ENCODE measurements at regions not wholly inside any gene's neighbourhood (a gene's known extent, or its start where the extent isn't known, plus 50 kb on each side); places are given as distances from the start of the nearest gene placed in this dataset.

DNA sequence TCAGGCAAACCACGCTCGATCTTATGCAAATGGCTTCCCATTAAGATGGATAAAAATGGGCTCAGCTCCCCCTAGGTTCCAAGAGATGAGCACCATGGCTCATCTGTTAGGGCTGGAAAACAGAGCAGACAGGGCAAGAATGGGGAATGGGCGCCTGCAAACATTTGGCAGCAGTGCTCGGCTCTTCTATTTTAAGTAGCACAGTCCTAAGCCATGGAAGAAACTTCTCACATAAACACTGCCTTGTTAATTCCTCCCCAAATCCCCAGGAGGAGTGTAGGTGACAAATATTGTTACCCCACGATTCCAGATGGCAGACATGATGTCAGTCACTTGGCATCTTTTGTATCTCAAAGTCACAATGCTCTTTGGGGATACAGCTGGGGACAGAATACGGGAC, 221.8 kb downstream of the ICE1 start:
- Histone ChIP-seq H3K4me3 (ENCODE audit: low read depth in 1 of 3, low read length in 3 of 3) (no peak overlapping the region), H3K36me3 (ENCODE audit: control insufficient read depth in 3 of 3, insufficient read depth in 2 of 3, low read depth in 1 of 3, low read length in 3 of 3) (no peaks in the 10 kb centered on the region), H3K4me1 (ENCODE audit: control insufficient read depth in 3 of 3, insufficient read depth in 2 of 3, low read depth in 1 of 3, low read length in 2 of 3) (no peaks in the 10 kb centered on the region), H3K9me3 (ENCODE audit: control insufficient read depth in 2 of 2, insufficient read depth in 1 of 2, low read depth in 1 of 2, low read length in 1 of 2) (peaks cover 0 to 3% of the 10 kb centered on the region in 2 donors), H3K27ac (ENCODE audit: low read depth in 1 of 3, low read length in 2 of 3) (no peak overlapping the region), H3K27me3 (ENCODE audit: control insufficient read depth in 3 of 3, insufficient read depth in 3 of 3, low read length in 3 of 3) (no peaks in the 10 kb centered on the region)
- no peak for FAIRE-seq
- WGBS, 3 donors: 70 to 75% (median 72%) methylated on average over 6 of the region's 6 CpGs
- DNase-seq: no peak

DNA sequence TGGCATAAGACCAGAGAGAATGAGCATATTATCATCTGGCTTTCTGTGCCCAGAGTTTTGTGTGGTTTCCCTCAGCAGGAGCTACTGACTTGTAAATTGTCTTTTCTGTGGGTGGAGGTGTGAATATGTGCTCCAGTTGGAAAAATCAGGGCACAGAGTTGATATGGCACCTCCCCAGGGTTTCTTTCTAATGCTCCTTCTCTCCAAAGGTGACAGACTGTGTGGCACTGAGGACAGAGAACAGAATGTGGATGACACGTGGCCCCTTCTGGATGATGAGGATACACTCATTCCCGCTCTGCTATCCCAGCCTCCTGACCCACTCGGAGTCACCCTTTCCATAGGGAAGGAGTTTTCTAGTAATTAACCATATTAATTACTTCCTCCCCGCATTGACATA, 221.0 kb downstream of the ICE1 start:
- Histone ChIP-seq H3K4me3 (ENCODE audit: low read depth in 1 of 3, low read length in 3 of 3) (no peak overlapping the region), H3K27me3 (ENCODE audit: control insufficient read depth in 3 of 3, insufficient read depth in 3 of 3, low read length in 3 of 3) (no peaks in the 10 kb centered on the region), H3K9me3 (ENCODE audit: control insufficient read depth in 2 of 2, insufficient read depth in 1 of 2, low read depth in 1 of 2, low read length in 1 of 2) (peaks cover 0 to 3% of the 10 kb centered on the region in 2 donors), H3K36me3 (ENCODE audit: control insufficient read depth in 3 of 3, insufficient read depth in 2 of 3, low read depth in 1 of 3, low read length in 3 of 3) (no peaks in the 10 kb centered on the region), H3K27ac (ENCODE audit: low read depth in 1 of 3, low read length in 2 of 3) (no peak overlapping the region), H3K4me1 (ENCODE audit: control insufficient read depth in 3 of 3, insufficient read depth in 2 of 3, low read depth in 1 of 3, low read length in 2 of 3) (no peaks in the 10 kb centered on the region)
- FAIRE-seq: no peak
- 74 to 82% (median 77%) methylated on average over 4 of the region's 4 CpGs for WGBS, 3 donors
- no peak for DNase-seq

DNA sequence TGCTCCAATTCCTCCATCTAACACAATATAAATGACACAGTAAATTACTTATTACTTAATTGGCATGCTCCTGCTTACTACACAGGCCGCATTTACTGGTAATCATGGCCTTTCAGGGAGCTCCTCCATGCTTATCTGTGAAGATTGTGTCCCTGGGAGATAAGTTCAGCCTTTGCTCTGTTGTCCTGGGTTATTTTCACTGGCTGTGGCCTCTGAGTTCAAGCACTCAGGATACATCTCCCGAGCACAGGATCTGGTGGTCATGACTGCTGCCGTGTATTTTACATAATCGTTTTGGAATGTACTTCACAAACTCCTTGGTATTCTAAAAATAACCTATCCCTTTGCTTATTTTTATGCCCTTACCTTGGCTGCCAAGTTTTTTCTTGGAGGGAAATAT, 215.7 kb downstream of the ICE1 start:
- DNase-seq (no peak), FAIRE-seq (no peak)
- Histone ChIP-seq H3K27me3 (ENCODE audit: control insufficient read depth in 3 of 3, insufficient read depth in 3 of 3, low read length in 3 of 3) (no peaks in the 10 kb centered on the region), H3K4me1 (ENCODE audit: control insufficient read depth in 3 of 3, insufficient read depth in 2 of 3, low read depth in 1 of 3, low read length in 2 of 3) (no peaks in the 10 kb centered on the region), H3K36me3 (ENCODE audit: control insufficient read depth in 3 of 3, insufficient read depth in 2 of 3, low read depth in 1 of 3, low read length in 3 of 3) (no peaks in the 10 kb centered on the region), H3K27ac (ENCODE audit: low read depth in 1 of 3, low read length in 2 of 3) (no peak overlapping the region), H3K4me3 (ENCODE audit: low read depth in 1 of 3, low read length in 3 of 3) (no peak overlapping the region), H3K9me3 (ENCODE audit: control insufficient read depth in 2 of 2, insufficient read depth in 1 of 2, low read depth in 1 of 2, low read length in 1 of 2) (no peaks in the 10 kb centered on the region)
- WGBS, 3 donors: 49 to 58% (median 53%) methylated on average over 4 of the region's 4 CpGs

DNA sequence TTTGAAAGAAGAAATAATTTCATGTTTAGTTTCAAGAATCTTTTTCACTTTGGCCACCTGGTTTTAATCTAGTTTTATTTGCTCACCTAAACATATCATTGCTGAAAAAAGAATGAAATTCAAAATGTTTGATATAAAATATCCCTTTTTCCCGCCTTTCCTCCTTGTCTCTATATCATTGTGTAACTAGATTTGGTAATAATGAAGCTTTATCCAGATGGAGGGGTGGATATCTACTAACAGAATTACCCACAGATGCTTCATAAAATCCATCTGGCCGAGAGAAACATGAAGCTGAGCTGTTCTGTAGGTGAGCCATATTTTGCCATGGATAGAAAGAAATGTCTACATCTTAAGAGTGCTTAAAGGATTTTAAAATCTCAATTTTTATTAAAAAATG, 214.7 kb downstream of the ICE1 start:
- H3K4me3 ChIP-seq (ENCODE audit: low read depth in 1 of 3, low read length in 3 of 3): no peak overlapping the region
- H3K27me3 ChIP-seq (ENCODE audit: control insufficient read depth in 3 of 3, insufficient read depth in 3 of 3, low read length in 3 of 3): no peaks in the 10 kb centered on the region
- DNase-seq: no peak
- no peak overlapping the region for H3K27ac ChIP-seq (ENCODE audit: low read depth in 1 of 3, low read length in 2 of 3)
- FAIRE-seq: no peak
- 28 to 57% (median 39%) methylated on average over 1 to 2 of the region's 2 CpGs for WGBS, 3 donors
- H3K9me3 ChIP-seq (ENCODE audit: control insufficient read depth in 2 of 2, insufficient read depth in 1 of 2, low read depth in 1 of 2, low read length in 1 of 2): no peaks in the 10 kb centered on the region
- no peaks in the 10 kb centered on the region for H3K4me1 ChIP-seq (ENCODE audit: control insufficient read depth in 3 of 3, insufficient read depth in 2 of 3, low read depth in 1 of 3, low read length in 2 of 3)
- H3K36me3 ChIP-seq (ENCODE audit: control insufficient read depth in 3 of 3, insufficient read depth in 2 of 3, low read depth in 1 of 3, low read length in 3 of 3): no peaks in the 10 kb centered on the region

DNA sequence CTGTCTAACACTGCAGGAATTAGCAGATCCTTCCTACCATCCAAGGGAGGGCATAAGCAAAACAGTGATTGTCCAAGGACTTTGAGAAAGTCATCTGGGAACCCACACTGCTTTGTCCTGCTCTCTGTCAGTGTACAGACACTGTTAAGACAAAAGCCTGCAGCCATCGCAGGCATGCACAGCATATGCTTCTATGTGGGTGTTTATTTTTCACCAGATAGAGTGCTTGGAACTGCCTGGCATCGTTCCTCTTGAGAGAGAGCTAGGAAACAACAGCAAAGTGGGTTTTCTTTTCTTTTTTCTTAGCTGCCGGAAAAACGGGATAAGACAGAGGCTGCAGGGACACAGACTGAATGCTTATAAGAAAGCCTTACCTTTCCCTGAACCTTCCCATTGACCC, 212.3 kb downstream of the ICE1 start:
- no peaks in the 10 kb centered on the region for H3K36me3 ChIP-seq (ENCODE audit: control insufficient read depth in 3 of 3, insufficient read depth in 2 of 3, low read depth in 1 of 3, low read length in 3 of 3)
- no peak overlapping the region for H3K4me3 ChIP-seq (ENCODE audit: low read depth in 1 of 3, low read length in 3 of 3)
- FAIRE-seq (no peak), DNase-seq (no peak)
- WGBS, 3 donors: 62 to 74% (median 73%) methylated on average over 4 of the region's 4 CpGs
- H3K27ac ChIP-seq (ENCODE audit: low read depth in 1 of 3, low read length in 2 of 3): no peak overlapping the region
- no peaks in the 10 kb centered on the region for H3K27me3 ChIP-seq (ENCODE audit: control insufficient read depth in 3 of 3, insufficient read depth in 3 of 3, low read length in 3 of 3)
- H3K4me1 ChIP-seq (ENCODE audit: control insufficient read depth in 3 of 3, insufficient read depth in 2 of 3, low read depth in 1 of 3, low read length in 2 of 3): no peaks in the 10 kb centered on the region
- no peaks in the 10 kb centered on the region for H3K9me3 ChIP-seq (ENCODE audit: control insufficient read depth in 2 of 2, insufficient read depth in 1 of 2, low read depth in 1 of 2, low read length in 1 of 2)

DNA sequence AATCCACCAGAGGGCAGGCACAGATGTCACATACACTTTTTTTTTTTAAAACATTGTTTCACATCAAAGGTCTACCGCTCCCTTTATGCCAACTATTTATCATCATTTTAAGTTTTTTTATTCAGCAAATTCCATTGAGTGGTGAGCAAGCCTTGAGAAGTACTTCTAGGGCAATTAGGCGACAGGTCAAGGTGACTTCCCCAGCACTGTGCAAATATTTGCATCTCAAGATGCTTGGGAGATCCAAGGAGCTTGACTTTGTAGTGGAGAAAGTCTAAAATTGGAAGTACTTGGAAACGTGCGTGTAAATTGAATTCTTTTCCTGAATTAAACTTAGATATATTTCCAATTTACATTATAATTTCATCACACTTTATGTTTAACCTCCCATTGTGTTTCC, 211.1 kb downstream of the ICE1 start:
- DNase-seq (no peak), FAIRE-seq (no peak)
- Histone ChIP-seq H3K4me3 (ENCODE audit: low read depth in 1 of 3, low read length in 3 of 3) (no peak overlapping the region), H3K4me1 (ENCODE audit: control insufficient read depth in 3 of 3, insufficient read depth in 2 of 3, low read depth in 1 of 3, low read length in 2 of 3) (no peaks in the 10 kb centered on the region), H3K9me3 (ENCODE audit: control insufficient read depth in 2 of 2, insufficient read depth in 1 of 2, low read depth in 1 of 2, low read length in 1 of 2) (no peaks in the 10 kb centered on the region), H3K27ac (ENCODE audit: low read depth in 1 of 3, low read length in 2 of 3) (no peak overlapping the region), H3K36me3 (ENCODE audit: control insufficient read depth in 3 of 3, insufficient read depth in 2 of 3, low read depth in 1 of 3, low read length in 3 of 3) (no peaks in the 10 kb centered on the region), H3K27me3 (ENCODE audit: control insufficient read depth in 3 of 3, insufficient read depth in 3 of 3, low read length in 3 of 3) (no peaks in the 10 kb centered on the region)
- WGBS, 3 donors: 66 to 77% (median 67%) methylated on average over 4 of the region's 4 CpGs

DNA sequence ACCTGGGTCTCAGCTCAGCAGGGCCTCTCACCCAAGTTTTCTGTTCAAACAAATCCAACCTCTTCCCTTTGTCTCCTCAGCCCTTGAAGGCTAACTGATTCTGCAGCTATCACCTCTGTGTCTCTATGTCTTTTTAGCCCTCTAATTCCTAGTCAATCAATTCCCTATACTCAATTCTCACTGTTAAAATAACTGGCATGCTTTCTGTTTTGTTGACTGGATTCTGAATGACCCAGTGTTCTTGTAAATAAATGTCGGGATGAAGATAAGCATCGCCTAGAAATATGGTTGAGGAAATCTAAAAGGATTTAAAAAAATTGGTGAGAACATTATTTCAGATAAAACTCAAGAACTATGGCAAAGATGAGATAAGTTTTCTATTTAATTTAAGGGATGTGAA, 210.2 kb downstream of the ICE1 start:
- Histone ChIP-seq H3K36me3 (ENCODE audit: control insufficient read depth in 3 of 3, insufficient read depth in 2 of 3, low read depth in 1 of 3, low read length in 3 of 3) (no peaks in the 10 kb centered on the region), H3K4me1 (ENCODE audit: control insufficient read depth in 3 of 3, insufficient read depth in 2 of 3, low read depth in 1 of 3, low read length in 2 of 3) (no peaks in the 10 kb centered on the region), H3K9me3 (ENCODE audit: control insufficient read depth in 2 of 2, insufficient read depth in 1 of 2, low read depth in 1 of 2, low read length in 1 of 2) (no peaks in the 10 kb centered on the region), H3K27me3 (ENCODE audit: control insufficient read depth in 3 of 3, insufficient read depth in 3 of 3, low read length in 3 of 3) (no peaks in the 10 kb centered on the region), H3K27ac (ENCODE audit: low read depth in 1 of 3, low read length in 2 of 3) (no peak overlapping the region), H3K4me3 (ENCODE audit: low read depth in 1 of 3, low read length in 3 of 3) (no peak overlapping the region)
- WGBS, 3 donors: 78 to 89% (median 87%) methylated on average over 2 of the region's 2 CpGs
- DNase-seq (no peak), FAIRE-seq (no peak)

DNA sequence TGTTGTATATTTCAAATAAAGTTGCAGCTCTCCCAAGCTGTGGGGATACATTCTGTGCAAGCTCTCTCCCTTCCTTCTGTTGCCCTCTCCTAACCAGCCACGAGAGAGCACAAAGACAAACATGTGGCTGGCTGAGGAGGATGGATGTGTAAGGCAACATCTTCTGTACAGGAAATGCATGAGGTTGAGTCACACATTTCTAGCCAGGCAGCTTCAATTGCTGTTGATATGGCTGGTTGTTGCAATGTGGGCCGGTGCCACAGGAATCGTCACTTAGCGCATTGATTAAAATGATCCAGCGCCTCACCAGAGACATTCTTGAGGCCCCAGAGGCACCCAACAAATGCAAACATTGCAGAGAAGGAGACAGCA, 207.1 kb downstream of the ICE1 start:
- no peaks in the 10 kb centered on the region for H3K9me3 ChIP-seq (ENCODE audit: control insufficient read depth in 2 of 2, insufficient read depth in 1 of 2, low read depth in 1 of 2, low read length in 1 of 2)
- DNase-seq (no peak), FAIRE-seq (no peak)
- H3K4me3 ChIP-seq (ENCODE audit: low read depth in 1 of 3, low read length in 3 of 3): no peak overlapping the region
- peaks cover 0 to 2% (median 0%) of the 10 kb centered on the region in 3 donors for H3K27me3 ChIP-seq (ENCODE audit: control insufficient read depth in 3 of 3, insufficient read depth in 3 of 3, low read length in 3 of 3)
- no peaks in the 10 kb centered on the region for H3K36me3 ChIP-seq (ENCODE audit: control insufficient read depth in 3 of 3, insufficient read depth in 2 of 3, low read depth in 1 of 3, low read length in 3 of 3)
- no peak overlapping the region for H3K27ac ChIP-seq (ENCODE audit: low read depth in 1 of 3, low read length in 2 of 3)
- WGBS, 3 donors: 73 to 81% (median 73%) methylated on average over 5 of the region's 5 CpGs
- no peaks in the 10 kb centered on the region for H3K4me1 ChIP-seq (ENCODE audit: control insufficient read depth in 3 of 3, insufficient read depth in 2 of 3, low read depth in 1 of 3, low read length in 2 of 3)

DNA sequence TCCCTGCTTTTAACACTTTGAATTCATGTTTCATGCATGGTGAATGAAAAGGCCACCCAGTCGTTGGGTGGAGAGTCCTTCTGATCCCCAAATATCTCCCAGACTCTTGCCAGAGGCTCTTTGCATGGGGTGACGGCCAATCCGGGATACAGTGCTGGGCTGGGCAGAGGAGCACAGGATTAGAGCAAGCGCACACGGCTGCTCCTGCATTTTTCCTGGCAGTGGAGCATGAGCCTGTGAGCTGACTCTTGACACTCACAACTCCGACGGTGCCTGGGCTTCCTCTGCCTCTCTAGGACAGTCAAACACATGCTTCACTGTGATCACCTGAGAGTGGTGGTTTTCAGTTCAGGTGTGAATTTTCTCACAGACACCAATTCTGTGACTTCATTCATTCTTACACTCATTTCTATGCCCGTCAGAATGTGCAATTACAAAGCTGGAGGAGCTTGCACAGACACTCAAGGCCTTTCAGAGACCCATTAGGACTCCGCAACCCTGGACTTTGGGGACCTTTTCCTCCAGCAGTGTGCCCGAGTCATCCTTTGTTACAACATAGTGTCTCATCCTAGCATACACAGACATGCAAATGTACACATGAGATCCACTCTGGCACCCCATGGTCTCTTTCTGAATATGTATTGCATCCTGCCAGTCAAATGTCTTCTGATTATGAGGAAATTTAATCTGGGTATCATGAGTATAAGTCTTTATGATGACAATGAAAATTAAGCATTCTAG, 206.6 kb downstream of the ICE1 start:
- WGBS, 3 donors: 79 to 83% (median 82%) methylated on average over 10 of the region's 10 CpGs

More for the DNA sequence above, 206.6 kb downstream of the ICE1 start:
- H3K36me3 ChIP-seq (ENCODE audit: control insufficient read depth in 3 of 3, insufficient read depth in 2 of 3, low read depth in 1 of 3, low read length in 3 of 3): no peaks in the 10 kb centered on the region
- no peak overlapping the region for H3K4me3 ChIP-seq (ENCODE audit: low read depth in 1 of 3, low read length in 3 of 3)
- no peak for DNase-seq
- no peak overlapping the region for H3K27ac ChIP-seq (ENCODE audit: low read depth in 1 of 3, low read length in 2 of 3)
- no peak for FAIRE-seq
- no peaks in the 10 kb centered on the region for H3K9me3 ChIP-seq (ENCODE audit: control insufficient read depth in 2 of 2, insufficient read depth in 1 of 2, low read depth in 1 of 2, low read length in 1 of 2)
- H3K4me1 ChIP-seq (ENCODE audit: control insufficient read depth in 3 of 3, insufficient read depth in 2 of 3, low read depth in 1 of 3, low read length in 2 of 3): no peaks in the 10 kb centered on the region
- peaks cover 0 to 2% (median 0%) of the 10 kb centered on the region in 3 donors for H3K27me3 ChIP-seq (ENCODE audit: control insufficient read depth in 3 of 3, insufficient read depth in 3 of 3, low read length in 3 of 3)

Measured in small intestine (tissue), 7 donors.